Thyroid gland (tissue), 4 donors: ENCODE measurements at regions not wholly inside any gene's neighbourhood (a gene's known extent, or its start where the extent isn't known, plus 50 kb on each side); places are given as distances from the start of the nearest gene placed in this dataset.

Source experiments
- POLR2A ChIP-seq, 2 donors: fragments of 450-650 bp; IDR thresholded peaks; one replicate each; pipeline ENCODE4 v1.6.1; 2017; ENCODE audit warnings: antibody characterized with exemption in 2 of 2, mild to moderate bottlenecking in 2 of 2, moderate library complexity in 1 of 2
- TF ChIP-seq, protein P1 (sequence below), 6 experiments: fragments of 200-600 bp in 3 of 6; fragments of 450-650 bp in 3 of 6; sonication (generic) in 3 of 6; IDR thresholded peaks; one replicate each; pipeline ENCODE4 v1.5.1; 2016 to 2019; ENCODE audit warnings: antibody characterized with exemption in 6 of 6, mild to moderate bottlenecking in 2 of 6, inconsistent platforms in 1 of 6, moderate library complexity in 1 of 6

DNA sequence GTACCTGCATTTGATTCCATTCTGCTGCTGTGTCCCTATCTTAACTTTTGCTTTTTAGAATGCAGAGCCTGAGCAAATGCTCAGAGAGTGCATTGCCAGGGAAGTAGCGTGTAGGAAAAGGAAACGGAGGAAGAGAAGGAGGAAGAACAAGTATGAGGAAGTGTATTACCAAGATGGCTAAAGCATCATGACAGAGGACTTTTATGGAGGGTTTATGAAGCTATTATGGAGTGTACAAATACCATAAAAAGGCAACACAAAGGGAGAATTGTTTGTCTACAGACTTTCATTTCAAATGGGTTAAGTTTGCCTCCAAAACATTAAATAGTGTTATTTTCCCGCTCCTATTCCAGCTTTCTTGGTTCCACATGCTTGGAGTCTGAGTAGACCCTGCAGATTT lies 1899.8 kb upstream of the NUDT12 start:
- TF ChIP-seq, protein P1, sequence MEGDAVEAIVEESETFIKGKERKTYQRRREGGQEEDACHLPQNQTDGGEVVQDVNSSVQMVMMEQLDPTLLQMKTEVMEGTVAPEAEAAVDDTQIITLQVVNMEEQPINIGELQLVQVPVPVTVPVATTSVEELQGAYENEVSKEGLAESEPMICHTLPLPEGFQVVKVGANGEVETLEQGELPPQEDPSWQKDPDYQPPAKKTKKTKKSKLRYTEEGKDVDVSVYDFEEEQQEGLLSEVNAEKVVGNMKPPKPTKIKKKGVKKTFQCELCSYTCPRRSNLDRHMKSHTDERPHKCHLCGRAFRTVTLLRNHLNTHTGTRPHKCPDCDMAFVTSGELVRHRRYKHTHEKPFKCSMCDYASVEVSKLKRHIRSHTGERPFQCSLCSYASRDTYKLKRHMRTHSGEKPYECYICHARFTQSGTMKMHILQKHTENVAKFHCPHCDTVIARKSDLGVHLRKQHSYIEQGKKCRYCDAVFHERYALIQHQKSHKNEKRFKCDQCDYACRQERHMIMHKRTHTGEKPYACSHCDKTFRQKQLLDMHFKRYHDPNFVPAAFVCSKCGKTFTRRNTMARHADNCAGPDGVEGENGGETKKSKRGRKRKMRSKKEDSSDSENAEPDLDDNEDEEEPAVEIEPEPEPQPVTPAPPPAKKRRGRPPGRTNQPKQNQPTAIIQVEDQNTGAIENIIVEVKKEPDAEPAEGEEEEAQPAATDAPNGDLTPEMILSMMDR (IDR thresholded peaks at IDR 0.05): no peak
- no peak for TF ChIP-seq POLR2A (IDR thresholded peaks at IDR 0.05)
